ENCODE measurements at regions not wholly inside any gene's neighbourhood (a gene's known extent, or its start where the extent isn't known, plus 50 kb on each side); places are given as distances from the start of the nearest gene placed in this dataset.
"Not testable (repeated sequence)": the region's sequence is repeated elsewhere in the genome, so short reads cannot be mapped to it uniquely, and the experiment has no call there.

DNA sequence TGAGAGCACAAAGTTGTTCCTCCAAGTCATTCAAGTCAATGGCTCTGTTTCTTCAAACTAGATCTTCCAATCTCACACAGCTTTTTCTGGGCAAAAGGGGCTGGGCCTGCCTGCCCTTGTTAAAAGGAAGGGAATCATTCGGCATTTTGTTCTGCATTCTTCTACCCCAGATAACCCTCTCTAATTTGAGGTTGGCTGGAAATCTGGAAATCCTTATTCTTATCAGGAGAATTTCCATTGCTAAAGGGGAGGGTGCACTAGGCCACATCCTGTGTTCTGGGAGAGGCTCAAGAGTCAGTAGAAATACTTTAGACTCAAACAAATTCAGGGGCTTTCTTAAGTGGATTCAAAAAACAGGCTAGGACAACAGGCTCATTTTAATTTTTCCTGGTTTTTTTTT is 384.7 kb upstream of the ZNF462 start:
- peaks cover 5 to 22% (median 7%) of the 10 kb centered on the region in 6 donors for H3K9me3 Mint-ChIP-seq
- no peak for DNase-seq
- H3K4me3 Mint-ChIP-seq, result no peak overlapping the region
- no peaks in the 10 kb centered on the region for H3K4me1 Mint-ChIP-seq
- peaks cover 0 to 13% (median 4%) of the 10 kb centered on the region in 3 donors for H3K36me3 Mint-ChIP-seq
- H3K27ac Mint-ChIP-seq, result peak overlapping the region in 1 of 6 donors; percentile 9
- no peaks in the 10 kb centered on the region for H3K27me3 Mint-ChIP-seq (ENCODE audit: low read depth in 3 of 3)

GRCh38 chr9:106478727-106479126 is 384.2 kb upstream of the ZNF462 start:
- H3K4me1 Mint-ChIP-seq, result no peaks in the 10 kb centered on the region
- DNase-seq, result no peak
- H3K27me3 Mint-ChIP-seq (ENCODE audit: low read depth in 3 of 3), result no peaks in the 10 kb centered on the region
- H3K36me3 Mint-ChIP-seq, result peaks cover 0 to 13% (median 4%) of the 10 kb centered on the region in 3 donors
- H3K9me3 Mint-ChIP-seq, result peaks cover 5 to 19% (median 6%) of the 10 kb centered on the region in 6 donors
- H3K27ac Mint-ChIP-seq, result peak overlapping the region in 1 of 6 donors; percentile 9
- no peak overlapping the region for H3K4me3 Mint-ChIP-seq

- Mint-ChIP-seq H3K4me3 (no peak overlapping the region), H3K27me3 (ENCODE audit: low read depth in 3 of 3) (no peaks in the 10 kb centered on the region), H3K36me3 (peaks cover 0 to 10% (median 4%) of the 10 kb centered on the region in 3 donors), H3K9me3 (peaks cover 5 to 12% (median 6%) of the 10 kb centered on the region in 6 donors), H3K4me1 (no peaks in the 10 kb centered on the region), H3K27ac (no peak overlapping the region)
- DNase-seq, result no peak
Measured at GRCh38 chr9:106479679-106480078, 383.3 kb upstream of the ZNF462 start.

GRCh38 chr9:106481013-106481609 is 381.9 kb upstream of the ZNF462 start:
- Mint-ChIP-seq H3K27ac (no peak overlapping the region), H3K36me3 (peaks cover 0 to 13% (median 8%) of the 10 kb centered on the region in 3 donors), H3K4me3 (no peak overlapping the region), H3K4me1 (no peaks in the 10 kb centered on the region), H3K9me3 (no peaks in the 10 kb centered on the region), H3K27me3 (ENCODE audit: low read depth in 3 of 3) (no peaks in the 10 kb centered on the region)
- no peak for DNase-seq

GRCh38 chr9:106482733-106483132 is 380.2 kb upstream of the ZNF462 start:
- no peak for DNase-seq
- Mint-ChIP-seq H3K27me3 (ENCODE audit: low read depth in 3 of 3) (no peaks in the 10 kb centered on the region), H3K4me3 (no peak overlapping the region), H3K9me3 (no peaks in the 10 kb centered on the region), H3K4me1 (no peaks in the 10 kb centered on the region), H3K36me3 (peaks cover 0 to 19% (median 9%) of the 10 kb centered on the region in 3 donors), H3K27ac (no peak overlapping the region)

- no peak for DNase-seq
- Mint-ChIP-seq H3K4me3 (no peak overlapping the region), H3K27ac (no peak overlapping the region), H3K4me1 (no peaks in the 10 kb centered on the region), H3K36me3 (peaks cover 0 to 19% (median 15%) of the 10 kb centered on the region in 3 donors), H3K9me3 (peaks cover 0 to 3% (median 0%) of the 10 kb centered on the region in 6 donors), H3K27me3 (ENCODE audit: low read depth in 3 of 3) (no peaks in the 10 kb centered on the region)
Measured at GRCh38 chr9:106486685-106487084, 376.3 kb upstream of the ZNF462 start.

GRCh38 chr9:106487266-106487665 is 375.7 kb upstream of the ZNF462 start:
- peaks cover 0 to 19% (median 15%) of the 10 kb centered on the region in 3 donors for H3K36me3 Mint-ChIP-seq
- peaks cover 0 to 3% (median 0%) of the 10 kb centered on the region in 6 donors for H3K9me3 Mint-ChIP-seq
- H3K27ac Mint-ChIP-seq, result no peak overlapping the region
- no peak overlapping the region for H3K4me3 Mint-ChIP-seq
- H3K27me3 Mint-ChIP-seq (ENCODE audit: low read depth in 3 of 3), result no peaks in the 10 kb centered on the region
- no peak for DNase-seq
- no peaks in the 10 kb centered on the region for H3K4me1 Mint-ChIP-seq

GRCh38 chr9:106492126-106492525 is 370.8 kb upstream of the ZNF462 start:
- not testable (repeated sequence) for DNase-seq; H3K4me1 Mint-ChIP-seq; H3K27me3 Mint-ChIP-seq (ENCODE audit: low read depth in 3 of 3); H3K36me3 Mint-ChIP-seq; H3K9me3 Mint-ChIP-seq; H3K27ac Mint-ChIP-seq; H3K4me3 Mint-ChIP-seq

DNA sequence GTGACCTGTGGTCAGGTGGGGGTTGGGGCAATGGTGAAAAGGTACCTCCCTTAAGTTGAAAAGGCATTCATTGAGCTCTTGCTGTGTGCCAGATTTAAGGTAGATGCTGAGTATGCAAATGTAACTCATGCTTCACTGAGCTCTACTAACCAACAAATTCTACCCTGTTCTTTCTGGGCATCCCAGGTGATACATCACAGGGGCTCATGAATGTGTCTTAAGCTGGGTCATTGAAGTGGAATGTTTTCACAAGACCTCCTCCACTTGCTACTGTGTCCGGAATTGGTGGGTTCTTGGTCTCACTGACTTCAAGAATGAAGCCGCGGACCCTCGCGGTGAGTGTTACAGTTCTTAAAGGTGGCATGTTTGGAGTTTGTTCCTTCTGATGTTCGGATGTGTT is 362.8 kb upstream of the ZNF462 start:
- no peaks in the 10 kb centered on the region for H3K4me1 Mint-ChIP-seq

GRCh38 chr9:106501210-106501609 is 361.8 kb upstream of the ZNF462 start:
- H3K27ac Mint-ChIP-seq; H3K4me3 Mint-ChIP-seq; H3K4me1 Mint-ChIP-seq; H3K9me3 Mint-ChIP-seq; H3K27me3 Mint-ChIP-seq (ENCODE audit: low read depth in 3 of 3); DNase-seq: not testable (repeated sequence)
- H3K36me3 Mint-ChIP-seq, result peaks cover 0 to 14% (median 6%) of the 10 kb centered on the region in 3 donors

More for the DNA sequence above, 362.8 kb upstream of the ZNF462 start:
- no peak overlapping the region for H3K27ac Mint-ChIP-seq
- H3K9me3 Mint-ChIP-seq, result peaks cover 0 to 3% (median 0%) of the 10 kb centered on the region in 6 donors
- DNase-seq, result no peak
- peaks cover 2 to 14% (median 6%) of the 10 kb centered on the region in 3 donors for H3K36me3 Mint-ChIP-seq
- peaks cover 0 to 2% (median 0%) of the 10 kb centered on the region in 3 donors for H3K27me3 Mint-ChIP-seq (ENCODE audit: low read depth in 3 of 3)
- H3K4me3 Mint-ChIP-seq, result no peak overlapping the region

DNA sequence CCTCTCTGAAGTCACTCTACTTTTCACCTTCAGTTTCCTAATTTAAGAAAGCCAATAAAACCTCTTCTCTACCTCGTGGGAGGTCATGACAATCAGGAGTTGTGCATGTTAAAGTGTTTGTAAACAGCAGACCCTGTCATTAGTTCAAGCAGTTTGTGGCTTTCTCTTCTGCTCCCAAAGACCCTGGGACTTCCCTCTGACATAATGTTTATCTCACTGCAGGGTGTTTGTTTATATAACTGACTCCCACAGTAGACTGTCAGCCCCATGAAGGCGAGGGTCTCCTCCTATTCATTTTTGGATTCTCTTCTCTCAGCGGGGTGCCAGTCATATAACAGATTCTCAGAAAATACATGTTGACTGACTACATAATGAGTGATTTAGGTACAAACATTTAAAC is 360.0 kb upstream of the ZNF462 start:
- no peaks in the 10 kb centered on the region for H3K27me3 Mint-ChIP-seq (ENCODE audit: low read depth in 3 of 3)
- H3K9me3 Mint-ChIP-seq, result peaks cover 0 to 2% (median 0%) of the 10 kb centered on the region in 6 donors
- no peaks in the 10 kb centered on the region for H3K4me1 Mint-ChIP-seq
- no peak overlapping the region for H3K4me3 Mint-ChIP-seq
- no peak overlapping the region for H3K27ac Mint-ChIP-seq
- peaks cover 3 to 14% (median 6%) of the 10 kb centered on the region in 3 donors for H3K36me3 Mint-ChIP-seq
- DNase-seq, result no peak

DNA sequence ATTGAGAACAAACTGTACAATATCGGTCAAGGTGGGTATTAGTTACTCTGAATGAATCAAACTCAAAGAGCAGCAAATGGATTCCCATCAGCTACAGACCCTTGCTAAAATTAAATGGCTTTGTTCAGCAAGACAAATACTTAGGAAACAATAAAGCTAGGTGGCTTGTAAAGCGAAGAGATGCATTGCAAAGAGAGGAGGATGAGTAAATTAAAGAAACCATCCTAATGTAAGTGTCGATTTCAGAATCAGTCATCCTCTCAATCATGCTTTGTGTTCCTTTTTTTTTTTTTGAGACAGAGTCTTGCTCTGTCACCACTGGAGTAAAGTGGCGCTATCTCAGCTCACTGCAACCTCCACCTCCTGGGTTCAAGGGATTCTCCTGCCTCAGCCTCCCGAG is 359.2 kb upstream of the ZNF462 start:
- no peak for DNase-seq
- no peak overlapping the region for H3K4me3 Mint-ChIP-seq
- H3K4me1 Mint-ChIP-seq, result no peaks in the 10 kb centered on the region
- H3K27me3 Mint-ChIP-seq (ENCODE audit: low read depth in 3 of 3), result no peaks in the 10 kb centered on the region
- no peak overlapping the region for H3K27ac Mint-ChIP-seq
- peaks cover 0 to 2% (median 0%) of the 10 kb centered on the region in 6 donors for H3K9me3 Mint-ChIP-seq
- peaks cover 3 to 14% (median 6%) of the 10 kb centered on the region in 3 donors for H3K36me3 Mint-ChIP-seq

GRCh38 chr9:106526716-106527204 is 336.2 kb upstream of the ZNF462 start:
- peaks cover 0 to 2% (median 0%) of the 10 kb centered on the region in 3 donors for H3K27me3 Mint-ChIP-seq (ENCODE audit: low read depth in 3 of 3)
- peaks cover 10 to 11% of the 10 kb centered on the region in 2 donors for H3K4me1 Mint-ChIP-seq
- peaks cover 0 to 9% (median 0%) of the 10 kb centered on the region in 6 donors for H3K9me3 Mint-ChIP-seq
- no peak for DNase-seq
- H3K36me3 Mint-ChIP-seq, result no peaks in the 10 kb centered on the region
- no peak overlapping the region for H3K4me3 Mint-ChIP-seq
- H3K27ac Mint-ChIP-seq, result no peak overlapping the region

DNA sequence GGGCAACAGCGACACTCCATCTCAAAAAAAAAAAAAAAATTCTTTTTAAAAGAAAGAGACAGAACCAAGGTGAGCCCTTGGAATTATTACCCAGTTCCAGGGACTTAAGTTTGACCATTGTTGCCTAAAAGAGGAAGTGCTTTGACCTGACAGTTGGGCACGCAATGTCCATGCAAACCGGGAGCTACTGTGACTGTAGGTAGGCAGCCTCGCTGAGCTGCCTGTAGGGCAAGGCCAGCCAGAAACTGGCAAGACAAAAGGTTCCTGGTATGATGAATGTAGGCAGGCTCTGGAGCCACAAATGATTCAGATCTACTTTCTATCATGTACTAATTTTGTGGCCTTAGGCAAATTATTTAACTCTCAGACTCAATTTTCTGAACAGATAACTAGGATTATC is 334.8 kb upstream of the ZNF462 start:
- no peak for DNase-seq
- no peak overlapping the region for H3K27ac Mint-ChIP-seq
- no peaks in the 10 kb centered on the region for H3K9me3 Mint-ChIP-seq
- H3K36me3 Mint-ChIP-seq, result no peaks in the 10 kb centered on the region
- H3K27me3 Mint-ChIP-seq (ENCODE audit: low read depth in 3 of 3), result peaks cover 0 to 2% (median 0%) of the 10 kb centered on the region in 3 donors
- H3K4me1 Mint-ChIP-seq, result peaks cover 7% of the 10 kb centered on the region in 2 donors
- no peak overlapping the region for H3K4me3 Mint-ChIP-seq

GRCh38 chr9:106529616-106530015 is 333.4 kb upstream of the ZNF462 start:
- H3K4me1 Mint-ChIP-seq, result peaks cover 9 to 12% of the 10 kb centered on the region in 2 donors
- H3K27me3 Mint-ChIP-seq (ENCODE audit: low read depth in 3 of 3), result peaks cover 0 to 2% (median 0%) of the 10 kb centered on the region in 3 donors
- H3K27ac Mint-ChIP-seq, result peak overlapping the region in 1 of 6 donors; percentile 55
- H3K36me3 Mint-ChIP-seq, result no peaks in the 10 kb centered on the region
- DNase-seq, result no peak
- H3K4me3 Mint-ChIP-seq, result no peak overlapping the region
- no peaks in the 10 kb centered on the region for H3K9me3 Mint-ChIP-seq

All from immature natural killer cell (primary cell).